GM12874 (cell line): ENCODE measurements at regions not wholly inside any gene's neighbourhood (a gene's known extent, or its start where the extent isn't known, plus 50 kb on each side); places are given as distances from the start of the nearest gene placed in this dataset.

ENCODE experiments used
- TF ChIP-seq, protein P1 (sequence below): IDR thresholded peaks from 2 replicates; pipeline ENCODE4 v1.5.1; 2011; ENCODE audit warnings: low read depth, mild to moderate bottlenecking, control low read depth, low read length, moderate library complexity; ENCODE audit not compliant: insufficient read depth

DNA sequence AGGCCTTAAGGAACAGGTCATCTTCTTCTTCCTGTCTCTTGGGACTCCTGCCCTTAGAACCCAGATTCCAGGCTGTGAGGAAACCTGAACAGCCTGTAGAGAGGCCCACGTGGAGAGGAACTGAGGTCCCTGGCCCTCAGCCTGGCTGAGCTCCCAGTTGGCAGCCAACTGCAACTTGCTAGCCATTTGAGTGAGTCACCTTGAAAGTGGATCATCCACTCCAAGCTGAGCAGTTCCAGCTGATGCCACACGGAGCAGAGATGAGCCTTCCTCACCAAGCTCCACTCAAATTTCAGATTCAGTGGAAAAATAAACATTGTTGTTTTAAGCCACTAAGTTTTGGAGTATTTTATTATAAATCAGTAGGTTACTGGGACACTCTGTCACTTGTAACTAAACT lies 392.5 kb downstream of the BCOR start:
- TF ChIP-seq, protein P1, sequence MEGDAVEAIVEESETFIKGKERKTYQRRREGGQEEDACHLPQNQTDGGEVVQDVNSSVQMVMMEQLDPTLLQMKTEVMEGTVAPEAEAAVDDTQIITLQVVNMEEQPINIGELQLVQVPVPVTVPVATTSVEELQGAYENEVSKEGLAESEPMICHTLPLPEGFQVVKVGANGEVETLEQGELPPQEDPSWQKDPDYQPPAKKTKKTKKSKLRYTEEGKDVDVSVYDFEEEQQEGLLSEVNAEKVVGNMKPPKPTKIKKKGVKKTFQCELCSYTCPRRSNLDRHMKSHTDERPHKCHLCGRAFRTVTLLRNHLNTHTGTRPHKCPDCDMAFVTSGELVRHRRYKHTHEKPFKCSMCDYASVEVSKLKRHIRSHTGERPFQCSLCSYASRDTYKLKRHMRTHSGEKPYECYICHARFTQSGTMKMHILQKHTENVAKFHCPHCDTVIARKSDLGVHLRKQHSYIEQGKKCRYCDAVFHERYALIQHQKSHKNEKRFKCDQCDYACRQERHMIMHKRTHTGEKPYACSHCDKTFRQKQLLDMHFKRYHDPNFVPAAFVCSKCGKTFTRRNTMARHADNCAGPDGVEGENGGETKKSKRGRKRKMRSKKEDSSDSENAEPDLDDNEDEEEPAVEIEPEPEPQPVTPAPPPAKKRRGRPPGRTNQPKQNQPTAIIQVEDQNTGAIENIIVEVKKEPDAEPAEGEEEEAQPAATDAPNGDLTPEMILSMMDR: no peak

DNA sequence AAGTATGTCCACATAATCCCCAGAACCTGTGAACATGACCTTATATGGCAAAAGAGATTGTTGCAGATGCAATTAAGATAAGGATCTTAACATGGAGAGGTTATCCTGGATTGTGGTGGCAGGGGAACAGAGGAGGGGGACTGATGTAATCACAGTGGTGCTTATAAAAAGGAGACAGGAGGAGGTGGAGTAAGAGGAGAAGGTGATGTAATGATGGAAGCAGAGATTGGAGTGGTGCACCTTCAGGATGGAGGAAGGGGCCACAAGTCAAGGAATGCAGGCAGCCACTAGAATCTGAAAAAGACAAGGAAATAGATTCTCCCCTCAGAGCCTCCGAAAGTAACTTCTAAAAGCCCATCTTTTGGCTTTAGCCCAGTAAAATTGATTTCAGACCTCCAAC lies 388.4 kb downstream of the BCOR start:
- TF ChIP-seq, protein P1: no peak

DNA sequence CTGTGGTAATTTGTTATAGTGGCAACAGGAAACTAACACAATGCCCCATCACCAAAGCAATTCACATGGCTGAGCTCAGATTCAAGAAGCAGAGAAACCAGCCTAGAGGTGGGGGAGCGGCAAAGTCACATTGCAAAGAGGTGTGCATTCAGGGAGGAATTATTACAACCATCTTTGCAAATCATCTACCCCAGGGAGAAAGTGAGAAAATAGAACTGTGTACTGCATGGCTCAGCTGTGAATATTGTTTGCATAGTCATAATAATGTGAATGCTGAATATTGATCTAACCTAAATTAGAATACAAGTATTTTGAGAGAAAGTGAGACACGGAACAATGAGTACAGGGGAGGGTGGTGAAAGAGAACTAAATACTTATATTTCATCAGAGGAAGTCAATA lies 387.9 kb downstream of the BCOR start:
- TF ChIP-seq, protein P1: no peak

DNA sequence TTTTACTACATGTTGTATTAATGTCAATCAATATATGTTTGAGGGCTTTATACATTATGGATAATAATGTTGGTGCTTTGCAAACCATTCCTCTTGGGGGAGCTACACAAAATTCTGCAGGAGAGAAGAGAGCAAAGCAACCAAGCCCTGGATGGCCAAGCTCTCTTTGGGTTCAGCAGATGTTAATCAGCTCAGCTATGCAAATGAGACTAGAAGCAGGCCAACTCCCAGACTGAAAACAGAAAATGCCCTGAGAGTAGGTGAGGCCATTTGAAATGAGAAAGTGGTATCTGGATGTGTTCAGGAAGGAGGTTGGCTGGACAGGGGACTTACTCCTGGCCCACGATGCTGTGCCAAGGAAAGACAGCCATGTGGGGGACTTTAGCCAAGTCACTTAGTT lies 387.0 kb downstream of the BCOR start:
- TF ChIP-seq, protein P1: no peak

DNA sequence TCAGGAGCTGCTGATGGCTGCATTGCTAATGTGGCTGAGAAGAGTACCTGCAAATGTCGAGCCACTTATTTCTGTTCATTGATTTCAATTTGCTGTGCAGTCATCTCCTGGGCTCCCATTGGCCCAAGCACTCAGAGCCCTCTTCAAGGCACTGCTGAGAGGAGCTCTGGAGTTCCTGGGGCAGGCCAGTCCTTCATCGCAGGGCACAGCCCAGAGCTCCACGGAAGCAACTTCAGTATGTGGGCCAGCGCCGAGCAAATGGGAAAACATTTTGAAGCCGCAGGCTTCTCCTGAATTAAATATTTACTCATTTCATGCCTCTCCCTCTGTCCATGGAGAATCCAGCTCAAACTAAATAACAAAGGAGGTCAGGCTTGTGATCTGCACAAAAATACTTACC lies 383.3 kb downstream of the BCOR start:
- TF ChIP-seq, protein P1: no peak

DNA sequence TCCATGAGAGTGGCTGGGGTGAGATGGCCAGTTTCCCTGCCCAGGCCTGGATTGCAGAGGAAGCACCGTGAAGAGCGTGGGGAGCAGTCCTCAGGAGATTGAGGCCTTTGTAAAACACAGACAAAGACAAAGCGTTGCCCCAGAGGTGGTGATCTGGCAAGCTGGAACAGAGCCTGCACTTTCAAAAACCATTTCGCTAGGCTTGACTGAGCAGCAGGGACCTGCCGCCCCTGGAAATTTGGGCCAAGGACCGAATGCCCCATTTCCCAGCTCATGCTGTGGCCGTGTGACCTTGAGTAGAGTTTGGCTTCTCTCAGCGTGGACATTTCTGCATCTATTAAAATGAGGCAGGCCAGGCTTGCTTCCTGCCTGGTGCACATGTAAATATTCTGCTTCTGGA lies 381.4 kb downstream of the BCOR start:
- TF ChIP-seq, protein P1: no peak

DNA sequence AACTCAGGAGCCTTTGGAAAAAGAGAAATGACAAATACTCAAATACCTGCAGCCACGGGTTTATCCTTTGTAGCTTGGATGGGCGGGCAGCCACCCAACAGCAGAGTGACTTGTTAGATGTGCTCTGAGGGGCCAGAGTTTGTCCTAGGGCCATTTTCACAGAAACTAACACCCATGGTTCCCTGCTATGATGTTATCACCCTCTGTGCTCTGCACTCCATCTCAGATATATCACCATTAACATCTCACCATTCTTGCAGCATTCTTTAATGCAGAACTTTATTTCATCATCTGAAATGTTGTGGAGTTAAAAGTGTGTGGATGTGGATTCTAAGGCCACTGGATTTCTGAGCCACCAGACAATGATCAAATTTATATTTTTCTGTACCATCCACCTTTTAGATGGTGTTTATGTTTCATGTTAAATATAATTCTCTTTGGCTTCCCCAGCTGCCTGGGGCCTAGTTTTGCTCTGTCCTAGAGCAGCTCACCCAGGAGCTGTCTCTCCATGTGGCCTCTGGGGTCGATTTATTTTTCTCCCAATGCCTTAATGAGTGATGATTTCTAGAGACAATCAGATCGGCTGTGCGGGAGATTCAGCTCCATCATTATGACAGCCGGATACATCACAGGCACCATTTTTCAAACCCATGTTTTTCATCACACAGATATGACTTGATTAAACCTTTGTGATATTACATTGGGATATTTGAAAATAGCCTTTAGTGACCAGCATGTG lies 380.8 kb downstream of the BCOR start:
- TF ChIP-seq, protein P1: no peak
